ENCODE measurements at regions not wholly inside any gene's neighbourhood (a gene's known extent, or its start where the extent isn't known, plus 50 kb on each side); places are given as distances from the start of the nearest gene placed in this dataset.

DNA sequence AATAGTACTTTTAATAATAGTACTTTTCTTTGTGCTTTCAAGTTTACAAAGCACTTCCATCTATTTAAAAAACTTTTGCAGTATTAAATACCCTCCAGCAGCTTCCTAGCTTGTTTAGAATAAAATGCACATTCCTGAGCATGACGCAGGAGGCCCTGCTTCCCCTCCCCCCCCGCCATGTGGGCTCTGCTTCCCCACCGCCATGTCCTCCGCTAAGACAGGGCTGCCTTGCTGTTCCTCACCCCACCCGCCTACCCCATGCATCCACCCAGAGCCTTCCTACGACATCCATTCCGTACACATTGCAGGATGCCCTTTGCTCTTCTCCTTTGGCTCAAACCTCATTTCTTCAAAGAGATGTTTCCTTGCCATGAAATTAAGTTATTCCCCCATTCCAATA lies 205.9 kb upstream of the MSX2 start:
- TF ChIP-seq, protein P1, sequence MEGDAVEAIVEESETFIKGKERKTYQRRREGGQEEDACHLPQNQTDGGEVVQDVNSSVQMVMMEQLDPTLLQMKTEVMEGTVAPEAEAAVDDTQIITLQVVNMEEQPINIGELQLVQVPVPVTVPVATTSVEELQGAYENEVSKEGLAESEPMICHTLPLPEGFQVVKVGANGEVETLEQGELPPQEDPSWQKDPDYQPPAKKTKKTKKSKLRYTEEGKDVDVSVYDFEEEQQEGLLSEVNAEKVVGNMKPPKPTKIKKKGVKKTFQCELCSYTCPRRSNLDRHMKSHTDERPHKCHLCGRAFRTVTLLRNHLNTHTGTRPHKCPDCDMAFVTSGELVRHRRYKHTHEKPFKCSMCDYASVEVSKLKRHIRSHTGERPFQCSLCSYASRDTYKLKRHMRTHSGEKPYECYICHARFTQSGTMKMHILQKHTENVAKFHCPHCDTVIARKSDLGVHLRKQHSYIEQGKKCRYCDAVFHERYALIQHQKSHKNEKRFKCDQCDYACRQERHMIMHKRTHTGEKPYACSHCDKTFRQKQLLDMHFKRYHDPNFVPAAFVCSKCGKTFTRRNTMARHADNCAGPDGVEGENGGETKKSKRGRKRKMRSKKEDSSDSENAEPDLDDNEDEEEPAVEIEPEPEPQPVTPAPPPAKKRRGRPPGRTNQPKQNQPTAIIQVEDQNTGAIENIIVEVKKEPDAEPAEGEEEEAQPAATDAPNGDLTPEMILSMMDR (IDR thresholded peaks at IDR 0.05; ENCODE audit: control extremely low read depth in 1 of 3, insufficient read depth in 1 of 3, low read depth in 1 of 3, low read length in 3 of 3) = no peak
- TF ChIP-seq BCL11A (IDR thresholded peaks at IDR 0.05; ENCODE audit: low read depth in 2 of 2, low read length in 2 of 2) (no peak), BRCA1 (IDR thresholded peaks at IDR 0.05; ENCODE audit: low read depth, low read length) (no peak), YY1 (IDR thresholded peaks at IDR 0.05; ENCODE audit: low read depth, low read length) (no peak), ZNF274 (IDR thresholded peaks at IDR 0.05; ENCODE audit: borderline replicate concordance, extremely low read depth, low read length) (no peak), POLR2AphosphoS5 (IDR thresholded peaks at IDR 0.05; ENCODE audit: low read depth, low read length) (no peak), TAF7 (optimal IDR thresholded peaks at IDR 0.05; ENCODE audit: borderline replicate concordance, low read depth, low read length) (no peak), EGR1 (IDR thresholded peaks at IDR 0.05; ENCODE audit: borderline replicate concordance, low read depth, low read length) (no peak), BACH1 (IDR thresholded peaks at IDR 0.05; ENCODE audit: low read length) (no peak)
